HG03342 (cell line): ENCODE measurements at regions not wholly inside any gene's neighbourhood (a gene's known extent, or its start where the extent isn't known, plus 50 kb on each side); places are given as distances from the start of the nearest gene placed in this dataset.

ENCODE experiments used
- ATAC-seq: cut with Tn5 transposase; IDR thresholded peaks from one replicate; pipeline ENCODE4 v1.9.1; 2021; ENCODE audit warnings: mild to moderate bottlenecking, moderate library complexity; ENCODE audit not compliant: unreplicated experiment

DNA sequence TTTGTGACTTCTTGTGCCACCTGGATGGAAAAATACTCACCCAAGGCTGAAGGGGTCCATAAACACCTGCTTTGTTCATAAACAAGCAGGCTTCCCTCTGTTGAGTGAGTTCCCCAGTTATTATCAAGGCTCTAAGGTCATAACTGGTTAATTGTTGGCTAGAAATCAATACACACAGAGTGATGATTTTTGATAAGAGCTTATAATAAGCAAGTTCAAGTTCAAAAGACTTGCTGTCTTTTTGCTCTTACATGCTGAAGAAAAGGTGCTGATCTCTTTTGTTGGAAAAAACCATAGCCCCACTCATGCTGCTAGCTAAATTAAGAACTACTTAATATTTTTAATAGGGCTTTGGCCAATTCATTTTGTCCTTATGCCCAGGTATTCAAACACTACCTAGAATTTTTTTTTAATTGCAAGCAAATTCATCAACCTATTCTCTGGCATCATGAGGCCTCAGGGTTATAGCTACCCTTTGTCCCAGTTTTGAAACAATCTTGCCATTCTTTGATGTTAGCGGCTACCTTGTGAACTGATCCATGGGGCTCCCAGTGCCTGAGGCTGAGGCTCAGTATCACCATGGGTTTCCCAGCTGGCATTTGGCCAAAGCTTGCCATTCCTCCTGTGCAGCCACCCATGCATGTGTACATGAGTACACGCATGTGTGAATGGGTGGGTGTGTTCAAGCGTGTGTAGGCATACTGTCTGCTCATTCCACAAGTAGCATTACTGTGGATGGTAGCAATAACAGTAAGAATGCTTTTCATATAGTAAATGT lies 127.6 kb upstream of the LPP start:
- no peak for ATAC-seq

DNA sequence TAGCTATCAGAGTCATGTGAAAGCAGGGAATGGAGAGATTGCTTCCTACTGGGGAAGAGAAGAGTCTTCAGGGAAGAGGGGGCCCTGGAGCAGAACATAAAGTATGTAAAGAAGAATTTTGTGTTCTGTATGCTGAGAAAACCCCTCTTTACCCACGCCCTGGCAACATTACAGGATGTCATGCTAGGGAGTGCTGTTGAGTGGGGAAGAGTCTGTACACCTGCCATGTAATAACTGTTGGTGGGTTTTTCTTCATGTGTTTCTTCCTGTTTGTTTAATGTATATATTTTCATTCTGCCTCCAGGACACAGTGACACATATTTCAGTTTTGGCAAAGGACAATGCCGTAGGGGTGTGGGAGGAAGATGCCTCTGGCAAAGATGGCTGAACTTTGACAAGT lies 122.8 kb upstream of the LPP start:
- ATAC-seq = no peak

DNA sequence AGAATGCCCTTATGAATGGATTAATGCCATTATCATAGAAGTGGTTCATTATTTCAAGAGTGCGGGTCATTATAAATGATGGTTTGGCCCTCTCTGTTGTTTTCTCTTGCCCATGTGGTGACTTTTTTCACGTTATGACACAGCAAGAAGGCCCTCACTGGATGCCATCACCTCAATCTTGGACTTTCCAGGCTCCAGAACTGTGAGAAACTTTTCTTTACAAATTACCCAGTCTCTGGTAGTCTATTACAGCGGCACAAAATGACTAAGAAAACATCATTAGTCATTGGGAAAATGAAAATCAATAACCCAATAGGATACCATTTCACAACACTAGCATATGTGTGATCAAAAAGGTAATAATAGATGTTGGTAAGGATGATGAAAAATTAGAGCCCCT lies 119.0 kb upstream of the LPP start:
- ATAC-seq = no peak

DNA sequence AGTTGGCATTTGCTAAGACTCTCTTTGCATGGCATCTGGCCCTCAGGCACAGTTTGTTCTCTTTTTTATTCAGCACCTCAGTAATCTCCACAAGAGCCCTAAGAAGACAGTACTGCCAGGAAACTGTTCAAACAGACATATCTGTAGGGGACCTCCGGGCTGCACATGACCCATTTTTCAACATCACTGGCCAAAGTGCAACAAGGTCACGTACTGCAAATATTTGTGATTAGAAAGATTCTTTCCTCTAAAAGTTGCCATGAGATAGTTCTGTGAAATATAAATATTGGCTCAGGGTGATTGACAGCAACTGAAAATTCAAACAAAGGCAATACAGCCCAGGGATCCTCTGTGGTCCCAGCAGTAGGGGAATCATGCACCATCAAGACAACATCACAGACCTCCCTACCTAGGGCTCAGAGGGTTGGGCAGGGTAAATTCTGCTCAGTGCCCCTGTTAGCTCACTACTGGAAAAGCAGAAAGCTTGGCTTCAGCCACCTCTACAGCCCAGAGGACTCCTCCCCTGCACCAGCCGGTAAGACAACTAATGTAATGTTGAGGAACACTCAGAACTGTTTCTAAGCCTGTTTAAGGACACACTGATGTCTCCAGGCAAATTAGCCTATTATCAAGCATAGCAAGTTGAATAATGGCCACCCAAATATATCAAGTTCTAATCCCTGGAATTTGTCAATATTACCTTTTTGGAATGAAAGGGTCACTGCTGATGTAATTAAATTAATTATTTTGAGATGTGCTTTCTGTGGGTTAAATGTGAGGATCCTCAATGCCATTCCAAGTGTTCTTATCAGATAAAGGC lies 117.4 kb upstream of the LPP start:
- ATAC-seq = no peak

DNA sequence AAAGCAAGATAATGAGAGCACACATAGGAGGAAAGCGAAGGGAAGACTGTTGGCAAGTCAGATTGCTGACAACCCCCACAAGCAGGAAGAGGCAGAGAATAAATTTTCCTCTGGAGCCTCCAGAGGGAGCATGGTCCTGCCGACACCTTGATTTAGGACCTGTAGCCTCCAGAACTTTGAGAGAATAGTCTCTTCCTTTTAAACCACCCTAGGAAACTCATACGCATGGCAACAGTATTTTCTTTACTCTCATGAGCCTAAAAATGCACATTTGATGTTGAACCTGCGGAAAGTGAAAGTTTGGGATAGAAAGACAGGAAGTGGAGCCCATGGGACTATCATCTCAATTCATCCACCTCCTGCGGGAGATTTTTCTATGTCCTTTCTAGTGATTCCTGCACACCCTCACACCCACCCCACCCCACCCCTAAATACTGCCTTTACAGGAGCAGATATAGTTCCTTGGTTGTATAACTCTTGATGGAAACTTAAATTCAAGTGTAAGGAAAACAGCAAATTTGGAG lies 116.7 kb upstream of the LPP start:
- ATAC-seq = no peak

DNA sequence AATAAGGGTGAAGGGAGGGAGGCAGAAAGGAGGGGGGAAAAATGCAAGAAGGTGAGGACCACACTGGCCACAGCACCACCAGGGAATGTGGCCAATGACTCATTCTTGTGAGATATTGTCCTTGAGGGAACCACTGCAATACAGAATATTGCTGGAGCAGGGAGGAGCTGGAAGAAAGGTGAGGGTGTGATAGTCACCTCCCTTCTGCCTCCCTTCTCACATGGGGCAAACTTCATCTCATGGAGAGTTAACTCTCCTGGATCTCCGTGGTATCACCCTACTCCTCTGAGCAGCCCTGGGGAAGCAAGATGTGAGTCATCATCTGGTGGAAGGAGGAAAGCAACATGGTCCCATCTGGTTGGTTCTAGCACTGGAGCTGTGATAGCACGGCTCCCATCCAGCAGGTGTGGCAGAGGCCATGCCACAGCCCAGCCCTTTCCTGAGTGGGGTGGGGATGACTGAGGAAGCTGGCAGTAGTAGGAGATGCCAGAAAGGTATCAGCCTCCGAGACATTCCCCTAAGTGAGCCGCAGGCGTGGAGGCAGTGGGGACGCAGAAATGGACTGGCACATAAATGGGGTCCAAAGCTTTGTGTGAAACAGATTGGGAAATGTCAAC lies 115.9 kb upstream of the LPP start:
- no peak for ATAC-seq

DNA sequence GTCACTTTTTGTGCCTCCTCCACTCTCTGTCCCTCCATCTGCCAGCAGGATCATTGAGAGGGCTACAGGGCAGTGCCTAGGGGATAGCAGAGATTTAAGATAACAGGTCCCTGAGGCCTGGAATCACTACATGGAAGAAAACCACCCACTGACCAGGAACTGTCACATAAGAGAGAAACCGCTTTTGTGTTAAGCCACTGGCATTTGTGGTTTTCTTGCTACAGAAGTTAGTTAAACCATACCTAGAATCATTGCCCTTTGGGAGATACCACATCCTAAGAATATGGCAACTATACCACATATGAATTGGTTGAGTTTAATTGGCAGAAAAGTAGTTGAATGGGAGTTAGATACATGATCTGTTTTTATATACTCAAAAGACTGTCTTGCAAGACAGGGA lies 112.8 kb upstream of the LPP start:
- no peak for ATAC-seq

DNA sequence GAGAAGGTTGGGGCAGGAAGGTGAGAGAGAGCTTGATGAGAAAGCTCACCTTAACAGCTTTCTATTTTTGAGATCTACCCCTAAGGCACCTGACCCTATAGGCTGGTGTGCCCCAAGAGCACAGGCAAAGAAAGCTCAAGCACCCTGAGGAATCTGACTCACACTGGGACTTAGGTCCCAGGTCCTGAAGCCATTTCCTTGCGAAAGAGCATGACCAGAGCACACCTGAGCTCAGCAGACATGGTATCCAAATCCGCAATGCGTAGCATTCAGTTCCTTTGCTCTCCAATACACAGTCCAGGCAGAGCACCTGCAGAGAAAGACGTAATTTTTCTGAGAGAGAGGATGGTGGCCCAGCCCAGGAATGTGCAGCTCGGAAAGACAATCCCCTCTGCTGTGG lies 112.1 kb upstream of the LPP start:
- ATAC-seq = no peak

DNA sequence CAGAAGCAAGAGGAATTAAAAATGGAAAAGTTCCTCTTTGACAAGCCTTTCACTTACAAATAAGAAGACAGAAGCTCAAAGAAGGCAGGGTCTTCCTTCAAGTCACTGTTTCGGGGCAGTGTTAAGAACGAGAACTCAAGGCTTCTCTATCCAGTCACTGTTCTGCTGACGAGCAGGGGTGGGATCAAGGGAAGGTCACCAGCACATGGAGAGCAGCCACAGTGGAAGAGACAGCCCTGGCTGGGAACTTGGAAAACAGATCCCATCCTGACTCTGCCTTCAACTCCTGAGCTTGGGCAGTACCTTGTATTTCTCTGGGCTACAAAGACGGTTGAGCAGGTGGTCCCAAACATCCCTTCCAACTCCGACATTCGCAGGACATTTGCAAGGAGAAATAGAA lies 111.5 kb upstream of the LPP start:
- ATAC-seq = no peak

DNA sequence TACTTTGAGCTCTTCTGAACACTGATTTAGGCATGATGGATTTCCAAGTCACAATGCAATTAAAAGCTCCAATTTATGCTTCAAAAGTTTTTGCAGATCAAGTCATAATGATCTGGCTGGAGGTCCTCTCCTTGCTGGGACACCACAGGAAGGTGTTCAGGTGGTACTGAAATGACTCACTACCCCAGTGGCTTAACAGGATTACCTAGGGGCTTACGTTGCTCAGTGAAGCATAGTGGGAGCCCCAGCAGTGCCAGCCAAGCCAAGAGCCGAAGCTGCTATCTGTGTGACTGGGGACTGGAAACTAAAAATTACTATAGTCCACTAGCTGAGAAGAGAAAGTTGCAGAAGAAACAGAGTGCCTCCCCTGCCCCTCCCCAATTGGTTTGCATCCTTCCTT lies 110.1 kb upstream of the LPP start:
- ATAC-seq = no peak

DNA sequence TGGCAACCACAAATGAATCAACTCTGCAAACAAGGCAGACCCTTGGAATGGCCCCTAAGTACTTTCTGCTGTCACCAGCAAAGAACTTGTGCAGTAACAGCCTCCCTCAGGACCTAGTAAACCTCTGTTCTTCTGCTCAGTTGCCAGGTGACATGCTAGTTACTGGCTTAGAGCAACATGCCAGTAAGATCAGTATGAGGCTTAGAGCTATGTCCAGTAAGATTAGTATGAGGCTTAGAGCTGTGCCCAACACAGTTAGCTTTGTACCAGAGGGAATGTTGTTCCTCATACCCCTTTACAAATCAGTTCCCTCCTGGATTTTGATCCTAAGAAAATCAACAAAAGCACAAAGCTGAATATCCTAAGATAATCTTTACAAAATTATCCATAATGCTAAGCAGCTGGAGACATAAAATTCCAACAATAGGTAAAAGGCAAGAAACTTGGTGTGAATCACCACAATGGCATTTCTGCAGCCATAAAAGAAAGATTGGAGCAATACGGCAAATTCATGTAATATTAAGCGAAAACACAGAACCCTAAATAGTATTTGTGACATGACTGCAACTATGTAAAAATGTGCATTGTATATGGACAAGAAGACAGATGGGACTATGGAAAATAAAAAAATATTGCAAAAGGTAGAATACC lies 107.3 kb upstream of the LPP start:
- ATAC-seq = no peak

DNA sequence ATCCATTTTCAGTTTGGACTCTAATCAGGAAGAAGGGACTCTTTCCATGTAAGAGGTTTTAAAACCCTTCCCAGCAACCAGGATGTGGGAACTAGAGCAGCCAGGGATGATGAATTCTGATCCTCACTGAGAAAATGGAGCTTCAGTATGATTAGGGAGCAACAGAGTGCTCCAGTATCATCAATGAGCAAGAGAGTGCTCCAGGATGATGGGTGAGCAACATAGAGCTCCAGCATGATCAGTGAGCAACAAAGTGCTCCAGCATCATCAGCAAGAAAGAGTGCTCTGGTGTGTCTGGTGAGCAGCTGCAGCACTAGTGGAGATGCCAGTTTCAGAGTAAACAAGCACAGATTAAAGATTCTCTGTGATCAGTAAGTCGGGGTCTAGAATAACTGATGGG lies 106.4 kb upstream of the LPP start:
- no peak for ATAC-seq

DNA sequence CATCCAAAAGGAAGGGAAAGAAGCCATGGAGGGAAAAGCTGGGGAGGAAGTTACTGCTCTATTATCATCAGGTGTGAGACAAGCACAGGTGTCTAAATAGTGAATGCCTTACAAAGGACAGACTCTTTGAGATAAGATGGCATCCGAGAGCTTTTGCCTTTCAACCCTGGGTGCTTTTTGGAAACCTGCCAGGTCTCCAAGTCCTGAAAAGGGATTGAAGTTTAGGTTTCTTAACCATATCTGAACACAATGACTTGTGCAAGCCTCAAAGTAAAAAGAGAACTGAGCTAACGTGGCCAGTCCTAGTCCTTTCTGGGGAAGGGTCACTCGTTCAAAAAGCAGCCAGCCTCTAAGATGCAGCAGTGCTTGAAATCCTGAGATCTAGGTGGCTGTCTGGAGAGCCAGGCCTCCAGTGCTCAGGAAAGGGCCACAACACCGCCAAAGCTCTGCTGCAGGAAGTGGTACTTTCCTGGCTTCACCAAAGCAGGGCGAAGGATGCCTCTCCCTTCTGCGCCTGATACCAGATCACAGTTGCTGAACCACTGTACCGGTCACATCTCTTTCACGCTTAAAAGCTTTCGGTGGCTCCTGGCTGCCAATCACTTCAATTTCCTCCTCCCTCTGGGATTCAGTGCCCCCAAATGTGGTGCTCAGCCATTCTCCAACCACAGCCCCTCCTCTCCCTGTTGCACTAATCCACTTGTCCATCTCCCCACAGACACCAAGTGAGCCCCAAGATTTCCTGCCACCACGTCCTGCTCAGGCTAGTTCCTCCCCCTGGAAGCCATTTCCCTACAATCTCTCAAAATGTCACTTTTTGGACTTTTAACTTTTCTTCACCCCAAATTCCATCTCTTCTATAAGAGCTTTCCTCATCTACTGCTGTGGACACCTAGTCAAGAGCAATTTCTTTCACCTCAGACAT lies 104.1 kb upstream of the LPP start:
- ATAC-seq = no peak

DNA sequence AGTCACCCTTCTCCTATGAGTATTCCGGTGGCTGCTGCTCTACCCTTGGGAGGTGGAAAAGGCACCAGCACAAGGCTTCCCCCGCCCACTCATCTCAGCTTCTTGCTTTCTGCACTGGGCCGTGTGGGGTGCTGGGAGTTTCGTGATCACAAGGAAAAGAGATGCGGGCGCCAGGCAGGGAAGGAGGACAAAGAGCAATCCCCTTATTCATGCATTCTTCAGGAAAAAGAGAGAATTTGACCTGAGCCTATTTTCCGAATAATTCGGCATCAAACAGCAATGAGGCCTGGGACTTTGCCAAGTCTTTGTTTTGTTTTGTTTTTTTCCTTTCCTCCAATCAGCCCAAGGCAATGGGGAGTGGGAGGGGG lies 102.2 kb upstream of the LPP start:
- ATAC-seq = no peak

DNA sequence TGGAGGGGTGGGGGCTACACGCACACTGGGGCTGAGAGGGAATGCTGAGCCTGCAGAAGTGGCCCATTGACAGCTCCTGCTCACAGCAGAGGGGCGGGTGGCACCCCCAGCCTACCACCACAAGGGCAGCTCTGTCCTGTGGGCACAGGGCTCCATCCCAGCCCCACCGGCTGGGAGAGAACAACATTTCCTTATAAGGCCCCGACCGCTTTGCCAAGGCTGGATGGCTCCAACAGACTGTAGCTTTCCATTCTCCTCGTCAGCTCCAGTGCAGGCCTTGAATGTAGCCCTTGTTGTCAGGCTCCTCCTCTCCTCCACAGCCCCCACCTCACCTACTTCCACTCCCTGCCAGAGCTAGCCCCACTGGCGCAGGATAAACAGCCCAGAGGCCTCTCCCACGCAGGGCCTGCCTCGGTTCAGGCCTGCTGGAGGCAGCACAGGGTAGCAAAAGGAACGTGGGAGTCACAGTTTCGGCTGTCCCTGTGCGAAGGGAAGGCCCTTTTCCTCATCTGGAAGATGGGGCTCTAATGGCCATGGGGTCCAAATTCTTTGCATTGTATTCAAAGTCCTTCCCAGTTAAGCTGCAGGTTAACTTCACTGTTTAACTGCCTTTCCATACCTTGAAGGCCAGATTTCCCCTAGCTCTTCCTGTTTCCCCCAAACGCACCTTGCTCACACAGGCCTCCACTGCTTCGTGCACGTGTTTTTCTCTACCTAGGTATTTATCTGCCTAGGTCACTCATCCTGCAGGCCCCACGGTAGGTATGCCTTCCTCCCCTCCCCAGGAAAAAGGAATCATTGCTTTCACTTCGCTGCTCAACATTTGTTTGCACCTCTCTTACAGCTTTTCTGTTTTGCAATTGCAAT lies 101.6 kb upstream of the LPP start:
- no peak for ATAC-seq

DNA sequence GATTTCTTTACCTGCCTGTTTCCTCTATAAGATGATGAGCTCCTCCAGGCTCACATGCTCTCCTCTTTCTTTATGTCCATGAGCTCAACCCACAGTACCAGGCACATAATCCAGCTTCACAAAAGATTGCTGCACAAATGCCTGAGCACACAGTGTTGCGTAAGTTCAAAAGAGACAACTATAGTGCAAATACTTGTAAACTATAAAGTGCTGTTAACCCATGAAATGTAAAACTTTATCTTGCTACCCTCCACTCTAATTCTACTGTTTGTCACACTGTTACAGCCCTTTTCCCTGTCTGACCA lies 101.0 kb upstream of the LPP start:
- no peak for ATAC-seq

DNA sequence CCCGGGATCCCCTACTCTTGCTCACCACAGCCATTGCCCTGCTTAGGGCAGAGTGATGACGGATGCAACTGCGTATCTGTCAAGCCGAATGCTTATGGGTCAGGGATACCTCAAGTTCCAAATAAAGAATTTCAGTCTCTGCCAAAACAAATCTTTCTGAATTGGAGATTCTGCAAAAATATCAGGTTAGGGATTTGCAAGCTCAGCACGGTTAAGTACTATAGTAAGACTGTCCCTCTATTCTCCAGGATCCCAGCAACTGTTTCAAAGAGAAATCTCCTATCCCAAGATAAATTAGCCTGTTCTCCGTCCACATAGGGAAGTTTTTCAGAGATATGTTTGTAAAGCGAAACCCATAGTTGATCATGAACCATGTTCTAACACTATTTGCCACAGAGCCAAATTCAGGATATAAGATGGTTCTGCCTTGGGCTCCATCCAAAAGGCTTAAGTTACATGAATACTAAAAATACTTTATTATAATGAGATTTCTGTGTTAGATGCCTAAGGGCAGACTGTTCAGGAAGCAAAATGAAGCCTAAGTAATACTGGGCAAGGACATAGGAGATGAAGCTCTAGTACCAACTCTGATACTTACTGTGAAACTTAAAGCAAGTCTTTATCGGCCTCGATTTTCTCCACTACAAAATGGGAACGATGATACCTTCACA lies 100.1 kb upstream of the LPP start:
- ATAC-seq = no peak

DNA sequence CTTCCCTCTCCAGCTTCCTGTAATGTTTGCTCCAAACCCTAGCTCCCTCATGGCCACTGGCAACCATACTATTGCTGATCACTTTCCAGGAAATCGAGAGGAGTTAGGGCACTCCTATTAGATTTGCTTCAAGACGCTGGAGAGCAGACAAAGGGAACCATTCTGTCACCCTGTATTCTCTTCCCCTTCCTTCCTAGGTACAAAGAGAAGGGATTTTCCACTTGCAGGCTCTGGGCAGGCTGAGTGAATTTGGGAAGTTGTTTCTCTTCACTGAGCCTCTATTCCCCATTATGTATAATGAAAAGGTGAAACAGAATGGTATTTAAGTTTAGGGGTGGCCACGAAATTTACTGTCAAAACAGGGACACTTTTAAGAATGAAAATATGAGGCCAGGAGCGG lies 99.4 kb upstream of the LPP start:
- no peak for ATAC-seq

DNA sequence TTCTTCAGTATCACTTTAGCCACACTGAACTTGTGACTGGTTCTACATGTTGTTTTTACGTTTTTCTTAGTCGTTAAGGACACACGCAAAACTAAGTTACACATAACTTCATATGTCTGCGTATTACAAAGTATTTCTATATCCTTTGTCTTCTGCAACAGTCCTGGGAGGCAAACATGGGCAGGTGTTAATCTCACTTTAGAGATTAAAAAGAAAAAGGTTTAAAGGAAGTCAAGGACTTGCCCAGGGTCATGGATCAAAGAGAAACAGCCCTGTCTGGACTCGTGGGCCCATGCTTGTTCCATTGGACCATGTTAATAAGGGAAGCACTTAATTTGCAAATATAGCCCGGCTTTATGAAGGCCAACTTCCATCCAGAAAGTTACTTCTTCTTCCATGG lies 98.6 kb upstream of the LPP start:
- no peak for ATAC-seq
